HAP-1 (cell line): ENCODE measurements at regions not wholly inside any gene's neighbourhood (a gene's known extent, or its start where the extent isn't known, plus 50 kb on each side); places are given as distances from the start of the nearest gene placed in this dataset.

Source experiments
- DNase-seq, 2 experiments: peaks; one replicate each; pipeline ENCODE4 v3.0.0-alpha.2; 2016 to 2020; ENCODE audit warnings: low spot score in 2 of 2
- H3K27me3 ChIP-seq: fragments of 250-450 bp; sonication (Bioruptor Pico); 2 replicates; pipeline ENCODE4 v1.5.1; 2020; ENCODE audit warnings: low read depth, mild to moderate bottlenecking, moderate library complexity
- H3K36me3 ChIP-seq: fragments of 250-450 bp; sonication (Bioruptor Pico); replicated peaks from 2 replicates; pipeline ENCODE4 v1.5.1; 2020; ENCODE audit warnings: mild to moderate bottlenecking
- H3K4me1 ChIP-seq: fragments of 250-450 bp; sonication (Bioruptor Pico); 2 replicates; pipeline ENCODE4 v1.5.1; 2020; ENCODE audit warnings: mild to moderate bottlenecking
- H3K4me3 ChIP-seq: fragments of 250-450 bp; sonication (Bioruptor Pico); 2 replicates; pipeline ENCODE4 v1.5.1; 2020; ENCODE audit warnings: mild to moderate bottlenecking, moderate library complexity
- H3K9me3 ChIP-seq: fragments of 250-450 bp; sonication (Bioruptor Pico); 2 replicates; pipeline ENCODE4 v1.5.1; 2020; ENCODE audit warnings: mild to moderate bottlenecking, moderate library complexity
- in situ Hi-C: fragments of 300-500 bp; cut with MboI; formaldehyde crosslinking; loops from 3 replicates; pipeline ENCODE4 v1.14.3; 2020; ENCODE audit warnings: low sequenced_read_pairs, inconsistent platforms, mixed read lengths

GRCh38 chr16:80449392-80449791, 91.4 kb upstream of the DYNLRB2 start:
- DNase-seq = no peak
- Histone ChIP-seq H3K9me3 (no peaks in the 10 kb centered on the region), H3K27me3 (no peaks in the 10 kb centered on the region), H3K36me3 (no peaks in the 10 kb centered on the region), H3K4me1 (no peaks in the 10 kb centered on the region), H3K4me3 (no peak overlapping the region)
- in situ Hi-C loops = no loop called here

GRCh38 chr16:80447241-80447640, 93.6 kb upstream of the DYNLRB2 start:
- H3K27me3 ChIP-seq = no peaks in the 10 kb centered on the region
- no peak overlapping the region for H3K4me3 ChIP-seq
- H3K9me3 ChIP-seq = no peaks in the 10 kb centered on the region
- in situ Hi-C loops = no loop called here
- H3K4me1 ChIP-seq = no peaks in the 10 kb centered on the region
- no peak for DNase-seq
- H3K36me3 ChIP-seq = no peaks in the 10 kb centered on the region

DNA sequence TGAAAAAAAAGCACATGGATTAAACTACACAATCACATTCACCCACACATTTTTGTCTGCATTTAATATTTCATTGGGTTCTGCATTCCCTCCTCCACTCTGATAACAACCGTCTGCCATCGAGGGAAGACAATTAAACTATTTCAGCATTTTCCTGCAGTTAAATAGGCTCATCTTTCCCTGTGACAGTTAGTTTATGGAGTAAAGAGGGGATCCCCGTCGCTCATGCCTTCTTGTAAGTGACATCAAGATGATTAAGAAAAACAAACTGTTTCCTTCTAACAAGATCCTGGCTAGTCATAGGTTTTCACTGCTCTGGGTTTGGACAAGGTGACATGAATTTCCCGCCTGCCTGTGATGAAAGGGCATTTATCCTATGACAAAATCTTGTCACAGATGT, 98.0 kb upstream of the DYNLRB2 start:
- in situ Hi-C loops = no loop called here
- H3K27me3 ChIP-seq = no peaks in the 10 kb centered on the region
- H3K4me1 ChIP-seq = no peaks in the 10 kb centered on the region
- no peak overlapping the region for H3K4me3 ChIP-seq
- no peaks in the 10 kb centered on the region for H3K36me3 ChIP-seq
- no peak for DNase-seq
- H3K9me3 ChIP-seq = no peaks in the 10 kb centered on the region

GRCh38 chr16:80441935-80442334, 98.9 kb upstream of the DYNLRB2 start:
- Histone ChIP-seq H3K36me3 (no peaks in the 10 kb centered on the region), H3K27me3 (no peaks in the 10 kb centered on the region), H3K4me1 (no peaks in the 10 kb centered on the region), H3K9me3 (no peaks in the 10 kb centered on the region), H3K4me3 (no peak overlapping the region)
- DNase-seq = no peak
- in situ Hi-C loops = no loop called here

DNA sequence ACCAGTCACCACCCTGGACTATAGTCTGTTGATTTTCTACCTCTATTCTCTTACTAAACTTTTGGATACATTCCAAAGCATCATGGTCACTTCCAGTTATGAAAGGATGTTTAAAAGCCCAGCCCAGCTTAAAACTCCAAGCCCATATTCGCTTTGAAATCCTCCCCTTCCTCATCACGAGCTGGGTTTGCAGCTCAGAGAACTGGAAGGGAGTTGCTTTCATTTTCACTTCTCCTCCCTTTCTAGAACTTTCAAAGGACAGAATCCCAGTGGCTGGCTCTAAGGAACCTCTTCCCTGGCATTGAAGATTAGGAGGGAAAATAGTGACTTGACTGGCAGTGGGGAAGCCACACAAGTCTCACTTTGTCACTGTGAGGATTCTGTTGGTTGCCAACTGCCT, 100.1 kb upstream of the DYNLRB2 start:
- in situ Hi-C loops = no loop called here
- H3K4me1 ChIP-seq = no peaks in the 10 kb centered on the region
- no peaks in the 10 kb centered on the region for H3K36me3 ChIP-seq
- H3K27me3 ChIP-seq = no peaks in the 10 kb centered on the region
- no peak for DNase-seq
- H3K4me3 ChIP-seq = no peak overlapping the region
- H3K9me3 ChIP-seq = no peaks in the 10 kb centered on the region

GRCh38 chr16:80437707-80438106, 103.1 kb upstream of the DYNLRB2 start:
- Histone ChIP-seq H3K9me3 (no peaks in the 10 kb centered on the region), H3K4me3 (no peak overlapping the region), H3K4me1 (no peaks in the 10 kb centered on the region), H3K36me3 (no peaks in the 10 kb centered on the region), H3K27me3 (no peaks in the 10 kb centered on the region)
- no peak for DNase-seq
- in situ Hi-C loops = no loop called here

DNA sequence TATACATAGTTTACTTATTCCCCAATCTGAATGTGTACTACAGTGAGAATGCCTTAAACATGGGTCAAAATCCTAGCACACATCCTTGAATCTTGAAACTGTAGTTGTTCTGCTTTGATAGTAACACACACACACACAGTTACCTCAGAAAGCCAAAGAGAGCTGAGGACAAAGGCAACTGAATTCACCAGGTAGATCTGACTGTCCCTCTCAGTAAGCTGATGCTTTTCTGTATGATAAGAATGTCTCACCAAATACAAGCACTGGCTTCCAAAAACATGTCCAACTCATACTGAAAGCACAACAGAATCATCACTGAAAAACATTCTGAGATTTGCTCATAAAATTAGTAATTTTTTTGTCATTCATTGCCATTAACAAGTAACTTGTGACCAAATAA, 104.3 kb upstream of the DYNLRB2 start:
- in situ Hi-C loops = no loop called here
- Histone ChIP-seq H3K4me1 (no peaks in the 10 kb centered on the region), H3K9me3 (no peaks in the 10 kb centered on the region), H3K36me3 (no peaks in the 10 kb centered on the region), H3K27me3 (no peaks in the 10 kb centered on the region), H3K4me3 (no peak overlapping the region)
- no peak for DNase-seq

GRCh38 chr16:80433623-80434022, 107.2 kb upstream of the DYNLRB2 start:
- DNase-seq = no peak
- Histone ChIP-seq H3K4me1 (no peaks in the 10 kb centered on the region), H3K9me3 (no peaks in the 10 kb centered on the region), H3K4me3 (no peak overlapping the region), H3K27me3 (no peaks in the 10 kb centered on the region), H3K36me3 (no peaks in the 10 kb centered on the region)
- in situ Hi-C loops = no loop called here

- Histone ChIP-seq H3K9me3 (no peaks in the 10 kb centered on the region), H3K4me1 (no peaks in the 10 kb centered on the region), H3K4me3 (no peak overlapping the region), H3K36me3 (no peaks in the 10 kb centered on the region), H3K27me3 (no peaks in the 10 kb centered on the region)
- in situ Hi-C loops = no loop called here
- no peak for DNase-seq
Observed at GRCh38 chr16:80427795-80428194, 113.0 kb upstream of the DYNLRB2 start.

GRCh38 chr16:80418517-80419355, 122.1 kb upstream of the DYNLRB2 start:
- in situ Hi-C loops = no loop called here
- DNase-seq = no peak
- Histone ChIP-seq H3K27me3 (no peaks in the 10 kb centered on the region), H3K36me3 (no peaks in the 10 kb centered on the region), H3K4me1 (no peaks in the 10 kb centered on the region), H3K4me3 (no peak overlapping the region), H3K9me3 (no peaks in the 10 kb centered on the region)

DNA sequence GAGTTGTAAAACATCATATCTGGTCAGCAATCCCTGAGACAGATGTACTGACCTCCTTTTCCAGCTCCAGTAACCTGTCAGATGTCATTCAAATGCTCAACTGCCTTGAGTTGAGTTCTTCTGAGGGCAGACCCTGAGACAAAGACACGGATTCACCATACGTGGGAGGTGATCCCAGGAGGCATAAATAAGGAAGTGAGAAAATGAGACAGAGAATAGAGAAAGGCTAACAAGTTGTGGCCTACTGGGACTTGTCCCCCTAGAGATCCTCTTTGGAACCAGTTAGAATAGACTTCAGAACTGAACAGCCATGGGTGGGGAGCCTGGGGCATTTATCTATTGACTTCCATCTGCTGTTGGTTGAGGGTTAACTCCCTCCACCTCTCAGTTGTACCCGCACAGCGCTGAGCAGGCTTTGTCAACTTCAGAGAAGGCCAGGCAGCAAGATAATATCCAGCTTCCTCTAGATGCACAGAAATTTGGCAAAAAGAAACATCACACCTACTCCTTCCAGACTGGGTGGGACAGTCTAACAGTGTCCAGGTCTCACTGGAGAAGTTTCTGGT, 123.0 kb upstream of the DYNLRB2 start:
- no peaks in the 10 kb centered on the region for H3K9me3 ChIP-seq
- H3K4me1 ChIP-seq = no peaks in the 10 kb centered on the region
- no peaks in the 10 kb centered on the region for H3K27me3 ChIP-seq
- H3K4me3 ChIP-seq = no peak overlapping the region
- in situ Hi-C loops = no loop called here
- no peaks in the 10 kb centered on the region for H3K36me3 ChIP-seq
- no peak for DNase-seq

DNA sequence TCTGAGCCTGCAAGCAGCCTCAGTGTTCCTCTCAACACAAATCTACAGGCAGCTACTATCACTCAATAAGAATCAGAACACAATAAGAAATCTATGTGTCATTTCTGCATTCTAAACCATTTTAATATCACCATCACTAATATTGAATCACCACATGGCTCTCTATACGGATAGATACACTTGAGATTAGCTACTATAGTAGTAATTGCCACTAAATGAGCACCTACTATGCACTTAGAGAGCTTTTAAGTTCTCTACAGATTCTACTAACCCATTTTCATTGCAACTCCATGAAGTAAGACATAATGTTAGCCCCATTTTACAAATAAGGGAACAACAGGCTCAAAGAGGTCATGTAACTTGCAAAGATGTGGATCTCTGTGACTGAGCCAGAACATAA, 132.8 kb upstream of the DYNLRB2 start:
- Histone ChIP-seq H3K4me3 (no peak overlapping the region), H3K36me3 (no peaks in the 10 kb centered on the region), H3K27me3 (no peaks in the 10 kb centered on the region), H3K4me1 (no peaks in the 10 kb centered on the region), H3K9me3 (no peaks in the 10 kb centered on the region)
- in situ Hi-C loops = no loop called here
- DNase-seq = no peak

- no peak overlapping the region for H3K4me3 ChIP-seq
- DNase-seq = no peak
- H3K27me3 ChIP-seq = no peaks in the 10 kb centered on the region
- no peaks in the 10 kb centered on the region for H3K4me1 ChIP-seq
- in situ Hi-C loops = no loop called here
- H3K9me3 ChIP-seq = no peaks in the 10 kb centered on the region
- no peaks in the 10 kb centered on the region for H3K36me3 ChIP-seq
Observed at GRCh38 chr16:80407265-80407987, 133.4 kb upstream of the DYNLRB2 start.

DNA sequence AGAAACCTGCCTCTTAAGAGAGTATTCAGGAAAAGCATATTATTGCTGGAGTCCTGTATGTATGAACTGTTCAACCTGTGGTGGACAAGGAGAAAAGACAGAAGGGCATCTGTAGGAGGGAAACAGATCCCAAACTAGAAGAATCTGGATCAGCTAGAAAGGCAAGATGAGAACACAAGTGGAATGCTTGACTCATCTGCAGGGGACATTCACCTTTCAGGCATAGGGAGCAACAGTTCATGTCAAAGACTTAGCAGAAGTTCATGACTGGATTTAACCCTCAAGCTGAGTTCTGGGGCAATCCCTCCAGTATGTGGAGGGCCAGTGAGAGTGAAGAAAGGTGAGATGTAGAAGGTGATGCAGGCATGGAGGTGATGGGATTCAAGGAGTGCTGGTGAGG, 135.9 kb upstream of the DYNLRB2 start:
- no peaks in the 10 kb centered on the region for H3K36me3 ChIP-seq
- H3K27me3 ChIP-seq = no peaks in the 10 kb centered on the region
- in situ Hi-C loops = no loop called here
- no peaks in the 10 kb centered on the region for H3K9me3 ChIP-seq
- DNase-seq = no peak
- no peak overlapping the region for H3K4me3 ChIP-seq
- no peaks in the 10 kb centered on the region for H3K4me1 ChIP-seq
